G401 (cell line): ENCODE measurements at regions not wholly inside any gene's neighbourhood (a gene's known extent, or its start where the extent isn't known, plus 50 kb on each side); places are given as distances from the start of the nearest gene placed in this dataset.
"Not testable (repeated sequence)": the region's sequence is repeated elsewhere in the genome, so short reads cannot be mapped to it uniquely, and the experiment has no call there.

Experiments
- DNase-seq: peaks from one replicate; pipeline ENCODE4 v3.0.0-alpha.2; 2015; ENCODE audit warnings: low spot score
- in situ Hi-C: cut with HindIII; loops from 2 replicates; pipeline ENCODE4 v1.10.0; 2016; ENCODE audit warnings: low sequenced_read_pairs, mixed read lengths

DNA sequence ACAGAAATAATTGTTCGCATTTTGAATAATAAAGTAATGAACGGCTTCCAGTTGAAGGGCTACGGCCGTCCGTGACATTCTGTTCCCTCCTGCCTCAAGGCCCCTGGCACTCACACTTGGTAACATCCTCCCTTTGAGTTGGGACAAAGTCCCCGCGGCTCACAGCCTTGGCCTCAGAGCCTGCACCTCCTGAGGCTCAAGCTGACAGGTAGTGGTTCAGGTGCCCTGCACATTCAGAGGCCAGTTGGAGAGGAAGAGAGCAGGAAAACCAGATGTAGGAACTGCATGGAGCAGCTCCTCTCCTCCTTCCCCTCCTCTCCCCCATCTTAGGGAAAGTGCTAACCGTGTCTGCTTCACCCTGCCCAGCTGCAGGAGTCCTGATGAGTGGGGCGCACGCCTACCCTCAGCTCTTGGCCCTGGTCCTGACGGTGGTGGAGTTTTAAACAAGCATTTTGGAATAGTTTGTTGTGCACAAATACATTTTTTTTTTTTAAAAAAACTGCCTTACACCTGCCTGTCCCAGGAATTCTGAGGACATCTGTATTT lies 393.1 kb downstream of the SMOC2 start:
- no peak for DNase-seq
- in situ Hi-C loops: no loop called here

DNA sequence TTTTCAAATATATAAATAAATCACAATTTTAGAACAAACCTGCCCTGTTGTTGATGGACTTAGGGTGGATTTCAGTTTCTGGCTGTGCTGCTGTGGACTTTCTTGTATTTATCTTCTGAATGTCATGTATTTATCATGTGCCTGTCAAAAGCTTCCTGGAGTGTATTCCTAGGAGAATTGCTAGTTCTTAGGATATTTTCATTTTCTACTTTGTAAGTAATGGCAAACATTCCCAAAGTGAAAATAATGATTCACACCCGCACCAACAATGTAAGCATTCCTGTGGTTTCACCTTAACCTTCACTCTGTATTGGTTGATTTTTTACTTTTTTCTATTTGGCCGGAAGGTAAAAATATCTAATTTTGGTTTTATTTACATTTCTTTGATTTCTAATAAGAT lies 387.8 kb downstream of the SMOC2 start:
- DNase-seq: no peak
- in situ Hi-C loops: no loop called here

DNA sequence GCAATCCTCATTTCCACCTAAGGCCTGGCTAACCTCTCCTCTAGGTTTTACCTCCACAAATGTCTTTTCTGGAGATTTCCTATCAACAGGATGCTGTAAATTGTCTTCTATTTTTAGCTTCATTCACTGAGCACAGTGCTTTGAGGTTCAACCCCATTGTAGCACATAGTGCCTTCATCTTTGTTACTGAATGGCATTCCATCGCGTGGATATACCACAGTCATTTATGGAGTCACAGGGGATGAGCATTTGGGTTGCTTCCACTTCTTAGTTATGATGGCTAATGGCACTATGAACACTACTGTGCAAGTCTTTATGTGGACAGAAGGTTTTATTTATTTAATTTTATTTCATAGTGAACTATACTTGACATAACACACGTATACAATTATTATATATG lies 387.1 kb downstream of the SMOC2 start:
- in situ Hi-C loops: no loop called here
- no peak for DNase-seq

DNA sequence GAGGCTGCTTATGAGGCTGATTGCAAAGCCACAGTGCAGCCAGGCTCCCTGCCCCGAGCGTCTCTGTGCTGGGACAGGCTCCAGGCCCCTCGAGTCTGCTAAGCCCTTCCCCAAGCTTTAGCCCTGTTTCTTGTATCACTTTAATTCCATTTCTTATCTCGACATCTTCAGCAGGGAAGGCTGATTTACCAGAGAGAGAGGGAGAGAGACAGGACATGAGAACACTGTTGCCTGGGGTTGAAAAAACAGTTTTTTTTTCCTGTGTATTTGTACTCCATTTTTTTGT lies 386.5 kb downstream of the SMOC2 start:
- no peak for DNase-seq
- in situ Hi-C loops: no loop called here

DNA sequence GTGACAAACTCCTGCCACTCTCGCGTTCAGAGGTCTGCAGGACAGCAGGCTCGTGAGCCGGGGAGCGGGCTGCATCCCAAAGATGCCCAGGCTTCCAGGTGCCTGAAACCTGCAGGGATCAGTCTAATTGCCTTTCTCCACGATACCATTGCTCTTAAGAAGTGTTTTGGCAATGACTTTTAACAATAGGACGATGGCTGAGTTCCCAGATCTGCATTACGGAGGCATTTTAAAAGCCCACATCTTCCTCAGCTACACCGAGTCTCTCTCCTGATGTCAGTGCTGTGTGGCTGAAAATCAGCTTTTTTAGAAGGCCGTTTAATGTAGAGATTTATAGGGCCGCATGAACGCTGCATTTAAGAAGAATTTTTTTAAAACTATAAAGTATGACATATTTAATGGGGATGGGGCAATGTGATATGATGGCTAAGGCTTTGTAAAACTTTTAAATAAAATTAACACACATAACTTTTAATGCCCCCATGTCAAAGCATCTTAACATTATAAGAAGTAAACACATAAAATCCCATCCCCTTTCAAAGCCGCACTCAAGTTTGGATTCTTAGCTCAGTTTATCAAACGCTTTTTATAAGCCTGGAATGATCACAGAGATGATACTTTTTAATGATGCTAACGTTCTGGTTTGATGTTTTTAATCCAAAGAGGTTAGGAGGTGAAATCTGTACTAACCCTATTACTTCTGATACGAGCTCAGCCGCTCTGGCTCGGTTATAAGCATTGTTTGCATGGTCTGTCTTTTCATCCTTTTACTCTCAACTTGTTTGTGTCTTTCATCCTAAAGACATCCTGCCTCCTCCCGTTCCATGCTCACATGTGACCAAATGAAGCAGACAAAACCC lies 386.0 kb downstream of the SMOC2 start:
- in situ Hi-C loops: no loop called here
- no peak for DNase-seq

DNA sequence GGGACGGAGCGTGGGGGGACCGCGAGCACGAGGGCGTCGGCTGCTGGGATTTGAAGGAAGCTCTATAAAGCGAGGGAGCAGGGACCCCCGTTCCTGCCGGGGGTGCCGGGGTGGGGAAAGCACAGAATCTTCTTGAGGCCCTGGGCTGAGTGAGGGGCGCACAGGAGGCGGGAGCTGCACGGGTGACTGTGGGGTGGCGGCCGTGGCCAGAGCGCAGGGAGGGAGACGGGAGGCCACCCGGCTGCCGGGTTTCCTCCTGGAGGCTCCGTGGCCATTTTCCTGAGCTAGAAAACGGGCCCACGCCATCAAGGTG lies 385.1 kb downstream of the SMOC2 start:
- in situ Hi-C loops: no loop called here

DNA sequence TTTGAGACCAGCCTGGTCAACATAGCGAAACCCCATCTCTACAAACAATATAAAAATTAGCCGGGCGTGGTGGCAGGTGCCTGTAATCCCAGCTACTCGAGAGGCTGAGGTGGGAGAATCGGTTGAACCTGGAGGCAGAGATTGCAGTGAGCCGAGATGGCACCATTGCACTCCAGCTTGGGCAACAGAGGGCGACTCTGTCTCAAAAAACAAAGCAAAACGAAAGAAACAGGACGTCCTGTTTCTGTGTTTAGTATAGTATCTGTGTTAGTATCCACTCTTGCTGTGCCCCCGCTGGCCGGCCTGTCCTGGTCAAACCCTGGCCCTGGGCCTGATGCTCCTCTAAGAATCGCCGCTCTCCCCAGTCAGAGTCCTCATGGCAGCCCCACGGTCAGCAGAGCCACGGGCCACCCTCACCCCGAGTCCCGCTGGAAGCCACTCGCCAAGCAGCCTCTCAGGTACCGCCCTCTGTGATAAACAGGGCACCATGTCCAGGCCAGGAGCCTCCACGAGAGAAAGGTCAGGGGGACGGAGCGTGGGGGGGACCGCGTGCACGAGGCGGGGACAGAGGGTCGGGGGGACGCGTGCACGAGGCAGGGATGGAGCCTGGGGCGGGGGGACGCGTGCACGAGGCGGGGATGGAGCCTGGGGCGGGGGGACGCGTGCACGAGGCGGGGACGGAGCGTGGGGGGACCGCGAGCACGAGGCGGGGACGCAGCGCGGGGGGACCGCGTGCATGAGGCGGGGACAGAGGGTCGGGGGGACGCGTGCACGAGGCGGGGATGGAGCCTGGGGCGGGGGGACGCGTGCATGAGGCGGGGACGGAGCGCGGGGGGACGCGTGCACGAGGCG lies 384.5 kb downstream of the SMOC2 start:
- in situ Hi-C loops: no loop called here
- DNase-seq: no peak

More for the DNA sequence above, 385.1 kb downstream of the SMOC2 start:
- no peak for DNase-seq

DNA sequence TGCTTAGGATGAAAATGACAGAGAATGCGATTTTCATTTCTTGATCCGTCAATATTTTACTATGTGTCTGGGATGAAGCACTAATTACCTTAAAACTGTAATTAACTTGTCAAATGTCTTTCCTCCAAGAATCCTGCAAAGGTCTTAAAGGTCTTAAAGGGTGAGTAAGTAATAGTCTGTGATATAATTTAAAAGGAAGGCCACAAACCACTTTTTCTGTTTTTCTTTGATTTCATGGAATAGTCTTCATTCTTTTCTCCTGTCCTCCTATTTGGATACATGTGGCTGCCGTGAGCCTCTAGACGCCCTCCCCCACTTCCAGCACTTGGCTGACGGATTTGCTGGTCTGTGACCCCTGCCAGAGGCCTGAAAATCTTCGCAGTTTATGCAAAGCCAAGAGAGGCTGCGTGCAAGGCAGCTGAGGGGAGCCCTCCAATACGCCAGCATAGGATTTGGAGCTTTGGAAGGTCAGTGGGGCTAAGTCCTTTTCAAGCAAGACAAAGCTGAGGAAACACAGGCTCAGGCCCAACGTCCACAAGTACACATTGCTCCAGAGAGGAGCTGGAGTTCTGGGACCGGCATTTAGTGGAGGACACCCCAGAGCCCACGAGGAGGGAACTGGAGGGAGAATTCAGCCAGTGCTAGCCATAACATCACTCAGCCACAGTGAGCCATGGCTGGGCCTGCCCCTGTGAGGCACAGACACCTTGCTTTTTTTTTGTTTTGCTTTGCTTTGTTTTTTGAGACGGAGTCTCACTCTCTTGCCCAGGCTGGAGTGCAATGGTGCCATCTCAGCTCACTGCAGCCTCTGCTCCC lies 382.6 kb downstream of the SMOC2 start:
- DNase-seq: peak; percentile 2
- in situ Hi-C loops: no loop called here

DNA sequence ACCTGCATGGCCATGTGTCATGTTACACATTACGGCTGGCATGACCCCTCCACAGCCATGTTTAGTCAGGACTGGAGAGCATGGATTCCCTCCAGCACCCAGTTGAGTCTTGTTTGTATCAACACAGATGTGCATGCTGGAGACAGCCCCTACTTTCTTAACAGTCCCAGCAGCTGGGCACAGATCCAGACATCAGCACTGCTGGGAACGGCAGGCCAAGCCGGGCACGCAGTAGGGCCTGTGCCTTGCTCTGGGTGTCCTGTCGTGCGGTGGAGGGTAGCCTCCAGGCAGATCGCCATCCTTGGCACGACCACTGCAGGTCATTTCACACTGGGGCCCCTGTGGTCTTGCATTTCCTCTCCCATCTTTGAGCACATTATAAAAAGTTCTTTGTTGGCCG lies 381.4 kb downstream of the SMOC2 start:
- no peak for DNase-seq
- in situ Hi-C loops: no loop called here

DNA sequence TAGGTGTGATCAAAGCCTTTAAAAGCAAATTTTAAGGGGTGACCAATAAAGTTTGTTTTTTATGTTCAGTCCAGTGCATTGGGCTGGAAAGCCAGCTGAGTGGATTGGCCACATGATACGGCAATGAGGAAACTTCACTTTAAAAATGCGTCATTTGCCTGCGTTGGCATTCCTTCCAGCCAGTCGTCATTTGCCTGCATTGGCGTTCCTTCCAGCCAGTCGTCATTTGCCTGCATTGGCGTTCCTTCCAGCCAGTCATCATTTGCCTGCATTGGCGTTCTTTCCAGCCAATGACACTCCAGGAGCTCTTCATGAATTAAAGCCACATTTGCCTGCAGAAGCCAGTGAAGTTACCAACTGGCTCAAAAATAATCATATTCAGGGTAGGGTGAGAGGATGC lies 378.6 kb downstream of the SMOC2 start:
- in situ Hi-C loops: no loop called here
- no peak for DNase-seq

DNA sequence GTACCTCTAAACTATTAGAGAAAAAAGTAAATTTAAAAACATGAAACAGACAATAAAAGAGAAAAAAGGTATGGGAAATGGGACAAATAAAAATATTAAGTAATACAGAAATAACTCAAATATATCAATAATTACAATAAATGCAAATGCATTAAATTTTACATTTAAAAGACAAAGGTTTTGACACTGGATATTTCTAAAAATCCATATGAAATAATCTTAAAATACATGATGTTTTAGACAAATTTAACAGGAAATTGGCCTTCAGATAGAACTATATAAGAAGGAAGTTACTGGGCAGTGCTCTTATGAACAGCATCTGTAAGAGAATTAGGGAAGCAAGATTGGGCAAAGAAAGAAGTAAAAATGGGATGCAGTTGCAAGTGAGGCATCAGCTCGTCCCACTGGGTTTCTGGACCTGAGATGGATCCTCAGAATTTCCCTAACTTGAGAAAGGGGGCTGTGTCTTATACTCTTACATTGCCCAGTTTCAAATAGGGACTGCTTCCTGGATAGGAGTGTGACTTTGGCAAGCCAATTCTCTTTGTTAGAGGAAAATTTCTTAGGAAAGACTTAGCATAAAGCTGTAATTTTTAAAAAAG lies 376.7 kb downstream of the SMOC2 start:
- in situ Hi-C loops: no loop called here

DNA sequence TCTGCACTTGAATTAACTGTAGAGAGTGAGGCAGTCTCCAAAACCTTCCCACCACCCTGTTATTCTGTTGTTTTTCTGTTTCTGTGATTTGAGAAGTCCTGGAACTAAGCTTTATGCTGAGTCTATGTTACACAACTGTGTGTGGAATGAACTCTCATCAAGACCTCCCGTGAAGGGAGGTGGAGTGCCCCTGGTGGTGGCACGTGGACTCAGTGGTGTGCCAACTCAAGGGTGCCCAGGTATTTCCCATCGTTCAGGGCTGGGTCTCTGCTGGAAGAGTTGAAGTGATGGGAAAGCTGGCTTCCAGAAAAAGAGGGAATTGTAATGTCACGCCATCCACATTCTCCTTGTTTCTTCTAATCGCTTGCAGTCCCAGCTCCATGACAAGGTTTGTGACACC lies 374.2 kb downstream of the SMOC2 start:
- in situ Hi-C loops: no loop called here
- no peak for DNase-seq

More for the DNA sequence above, 376.7 kb downstream of the SMOC2 start:
- no peak for DNase-seq

DNA sequence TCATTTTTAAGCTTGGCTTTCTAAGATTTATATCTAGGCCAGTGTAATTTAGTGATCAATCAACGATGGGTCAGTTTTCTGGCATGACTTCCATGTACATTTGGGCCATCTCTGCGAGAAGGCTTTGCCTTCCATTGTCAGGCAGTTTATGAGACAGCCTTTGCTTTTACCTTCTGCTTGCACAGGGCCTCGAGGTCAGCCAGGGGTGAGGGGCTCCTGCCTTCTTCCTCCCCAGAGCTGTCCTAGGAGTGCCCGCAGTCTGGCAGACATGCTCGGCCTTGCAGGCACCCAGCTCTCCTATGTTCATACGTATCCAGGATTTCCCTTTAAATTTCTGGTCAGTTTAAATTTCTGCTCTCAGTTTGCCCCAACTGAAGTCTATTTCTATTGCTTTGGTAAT lies 367.2 kb downstream of the SMOC2 start:
- no peak for DNase-seq
- in situ Hi-C loops: no loop called here

DNA sequence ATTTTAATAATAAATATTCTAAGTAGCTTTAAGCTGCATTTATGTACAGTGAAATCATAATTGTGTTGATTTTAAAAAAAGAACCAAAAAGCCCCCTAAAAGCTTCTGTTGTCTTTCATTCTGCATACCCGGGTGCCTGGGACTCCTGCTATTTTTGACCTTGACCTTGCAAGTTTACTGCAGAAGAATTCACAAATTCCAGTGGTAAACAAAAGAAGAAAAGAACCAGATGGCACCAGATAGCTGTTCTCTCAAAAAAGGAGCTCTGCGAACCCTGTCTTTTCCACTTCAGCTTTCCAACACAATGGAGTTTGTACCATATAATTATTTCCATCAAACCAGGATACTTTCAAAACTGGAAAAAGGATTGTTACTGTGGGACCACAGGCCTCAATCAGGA lies 363.3 kb downstream of the SMOC2 start:
- in situ Hi-C loops: no loop called here
- DNase-seq: no peak

DNA sequence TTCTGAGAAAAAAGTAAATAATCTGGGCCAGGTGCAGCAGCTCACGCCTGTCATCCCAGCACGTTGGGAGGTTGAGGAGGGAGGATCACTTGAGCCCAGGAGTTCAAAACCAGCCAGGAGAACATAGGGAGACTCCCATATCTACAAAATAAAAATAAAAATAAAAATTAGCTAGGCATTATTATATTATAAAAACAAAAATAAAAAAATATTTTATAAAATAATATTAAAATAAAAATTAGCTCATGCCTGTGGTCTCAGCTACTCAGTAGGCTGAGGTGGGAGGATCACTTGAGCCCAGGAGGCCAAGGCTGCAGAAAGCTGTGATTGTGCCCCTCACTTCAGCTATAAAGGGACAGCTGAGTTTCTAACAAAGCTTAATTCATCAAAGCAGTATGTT lies 362.9 kb downstream of the SMOC2 start:
- DNase-seq: no peak
- in situ Hi-C loops: no loop called here

DNA sequence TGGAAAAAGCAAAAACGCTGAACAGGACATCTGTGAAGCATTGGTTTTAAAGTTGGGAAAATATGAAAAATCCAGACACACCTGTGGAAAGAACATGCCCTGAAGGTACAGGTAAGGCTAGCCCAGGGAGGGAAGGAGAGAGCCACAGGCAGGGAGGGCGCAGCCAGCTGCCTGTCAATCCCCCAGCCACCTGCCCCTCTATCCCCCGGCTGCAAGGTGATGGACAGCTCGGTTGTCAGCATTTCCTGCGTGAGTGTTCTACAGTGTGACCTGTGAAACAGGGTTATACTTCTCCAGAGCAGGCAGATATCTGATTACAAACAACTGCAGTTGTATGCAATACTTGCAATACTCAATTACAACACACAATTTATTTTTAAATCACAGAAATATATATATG lies 358.1 kb downstream of the SMOC2 start:
- in situ Hi-C loops: no loop called here
- DNase-seq: no peak

DNA sequence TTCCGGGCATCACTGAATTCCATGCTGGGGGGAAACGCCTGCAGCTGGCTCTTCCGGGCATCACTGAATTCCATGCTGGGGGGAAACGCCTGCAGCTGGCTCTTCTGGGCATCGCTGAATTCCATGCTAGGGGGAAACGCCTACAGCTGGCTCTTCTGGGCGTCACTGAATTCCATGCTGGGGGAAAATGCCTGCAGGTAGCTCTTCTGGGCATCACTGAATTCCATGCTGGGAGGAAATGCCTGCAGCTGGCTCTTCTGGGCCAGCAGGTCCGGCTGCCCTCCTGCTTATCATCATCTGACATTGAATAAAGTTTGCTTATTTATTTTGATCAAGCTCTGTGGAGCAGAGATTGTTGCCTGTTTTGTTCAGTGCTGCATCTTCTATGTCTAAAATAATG lies 355.1 kb downstream of the SMOC2 start:
- in situ Hi-C loops: no loop called here
- DNase-seq: no peak

DNA sequence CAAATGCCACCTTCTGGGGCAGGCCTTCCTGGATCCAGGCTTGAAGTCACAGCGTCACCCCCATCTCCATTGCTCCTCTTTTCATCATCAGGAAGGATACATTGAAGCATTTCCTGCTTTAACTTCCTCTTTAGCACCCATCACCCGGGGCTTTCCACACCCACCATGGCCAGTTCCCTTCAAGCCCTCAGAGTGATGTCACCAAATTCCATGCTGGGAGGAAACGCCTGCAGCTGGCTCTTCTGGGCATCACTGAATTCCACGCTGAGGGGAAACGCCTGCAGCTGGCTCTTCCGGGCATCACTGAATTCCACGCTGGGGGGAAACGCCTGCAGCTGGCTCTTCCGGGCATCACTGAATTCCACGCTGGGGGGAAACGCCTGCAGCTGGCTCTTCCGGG lies 354.6 kb downstream of the SMOC2 start:
- in situ Hi-C loops, DNase-seq: not testable (repeated sequence)

DNA sequence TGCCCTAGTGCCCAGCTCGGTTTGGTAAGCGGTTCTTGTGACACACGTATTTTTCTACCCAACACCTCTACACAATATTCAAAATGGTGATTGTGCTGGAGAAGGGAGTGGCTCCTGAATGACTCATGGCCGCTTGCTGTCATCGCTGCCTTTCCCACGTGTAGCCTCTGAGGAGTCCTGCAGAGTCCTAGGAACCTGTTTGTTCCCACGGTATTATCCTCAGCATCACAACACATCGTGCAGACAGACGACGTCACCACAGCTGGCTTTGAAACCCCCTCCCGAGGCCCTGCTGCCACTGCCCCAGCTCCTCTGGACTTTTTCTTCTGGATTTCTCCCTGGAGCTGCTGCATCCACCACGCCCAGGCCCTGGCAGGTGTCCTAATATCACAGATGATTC lies 353.5 kb downstream of the SMOC2 start:
- in situ Hi-C loops: no loop called here
- DNase-seq: no peak
